NCI-H2196 (cell line): ENCODE measurements at regions not wholly inside any gene's neighbourhood (a gene's known extent, or its start where the extent isn't known, plus 50 kb on each side); places are given as distances from the start of the nearest gene placed in this dataset.
"Not testable (repeated sequence)": the region's sequence is repeated elsewhere in the genome, so short reads cannot be mapped to it uniquely, and the experiment has no call there.

Experiments
- DNase-seq: peaks from one replicate; lab custom pipeline; 2025; ENCODE audit not compliant: unreplicated experiment; lab: John Stamatoyannopoulos, UW

DNA sequence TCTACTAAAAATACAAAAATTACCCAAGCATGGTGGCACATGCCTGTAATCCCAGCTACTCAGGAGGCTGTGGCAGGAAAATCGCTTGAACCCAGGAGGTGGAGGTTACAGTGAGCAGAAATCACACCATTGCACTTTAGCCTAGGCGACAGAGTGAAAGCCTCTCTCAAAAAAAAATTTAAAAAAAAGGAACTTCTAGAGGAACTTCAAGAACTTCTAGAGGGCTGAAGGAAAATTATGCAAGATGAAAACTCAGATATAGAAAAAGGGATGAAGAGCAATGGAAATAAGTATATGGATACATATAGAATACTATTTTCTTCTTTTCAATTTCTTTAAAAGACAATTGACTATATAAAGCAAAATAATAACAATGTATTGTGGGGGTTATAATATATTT is 51.2 kb upstream of the PRR5 start:
- no peak for DNase-seq

DNA sequence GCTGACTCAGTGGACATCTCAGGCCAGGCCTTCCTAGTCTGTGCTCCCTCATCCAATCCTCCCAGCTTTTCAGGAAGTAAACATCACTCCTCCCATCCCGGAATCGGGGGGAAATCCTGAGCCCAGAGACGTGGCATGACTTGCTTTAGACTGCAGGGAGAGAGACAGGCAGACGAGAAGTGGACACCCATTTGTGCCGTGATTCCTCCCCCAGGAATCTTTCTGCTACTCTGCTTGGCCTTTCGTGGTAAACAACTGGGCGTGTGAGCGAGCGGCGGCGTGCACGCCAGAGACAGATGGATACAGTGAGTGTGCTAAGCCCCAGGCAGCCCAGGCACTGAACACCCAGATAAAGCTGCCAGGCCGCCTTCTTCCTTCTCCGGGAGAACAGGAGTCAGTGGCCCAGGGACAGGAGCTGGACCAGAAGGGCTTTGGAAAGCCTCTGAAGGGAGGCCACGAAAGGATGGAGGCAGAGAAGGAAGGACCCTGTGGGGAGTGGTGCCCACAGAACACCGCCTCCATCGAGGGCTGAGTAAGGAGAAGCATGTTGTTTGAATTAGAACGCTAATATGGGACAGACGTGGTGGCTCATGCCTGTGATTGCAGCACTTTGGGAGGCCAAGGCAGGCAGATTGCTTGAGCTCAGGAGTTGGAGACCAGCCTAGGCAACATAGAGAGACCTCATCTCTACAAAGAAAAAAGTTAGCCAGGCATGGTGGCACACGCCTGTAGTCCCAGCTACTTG is 53.0 kb upstream of the PRR5 start:
- DNase-seq = no peak

GRCh38 chr22:44648085-44648820 is 53.8 kb upstream of the PRR5 start:
- no peak for DNase-seq

GRCh38 chr22:44647141-44647540 is 54.9 kb upstream of the PRR5 start:
- DNase-seq = no peak

GRCh38 chr22:44646668-44647067 is 55.3 kb upstream of the PRR5 start:
- no peak for DNase-seq

DNA sequence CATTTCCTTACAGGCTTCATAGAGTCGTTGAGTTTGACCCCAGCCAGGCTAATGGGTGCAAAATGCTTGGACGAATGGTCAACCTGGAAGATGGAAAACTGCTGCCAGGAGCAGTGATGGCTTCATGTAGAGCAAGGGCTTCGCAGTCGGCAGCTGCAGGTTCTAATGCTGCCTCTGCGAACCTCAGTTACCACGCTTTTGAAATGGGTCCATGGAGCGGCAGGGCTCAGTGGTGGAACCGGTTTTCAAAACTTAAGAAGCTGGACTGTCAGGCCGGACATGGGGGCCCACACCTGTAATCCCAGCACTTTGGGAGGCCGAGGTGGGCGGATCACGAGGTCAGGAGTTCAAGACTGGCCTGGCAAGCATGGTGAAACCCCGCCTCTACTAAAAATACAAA is 55.9 kb upstream of the PRR5 start:
- no peak for DNase-seq

DNA sequence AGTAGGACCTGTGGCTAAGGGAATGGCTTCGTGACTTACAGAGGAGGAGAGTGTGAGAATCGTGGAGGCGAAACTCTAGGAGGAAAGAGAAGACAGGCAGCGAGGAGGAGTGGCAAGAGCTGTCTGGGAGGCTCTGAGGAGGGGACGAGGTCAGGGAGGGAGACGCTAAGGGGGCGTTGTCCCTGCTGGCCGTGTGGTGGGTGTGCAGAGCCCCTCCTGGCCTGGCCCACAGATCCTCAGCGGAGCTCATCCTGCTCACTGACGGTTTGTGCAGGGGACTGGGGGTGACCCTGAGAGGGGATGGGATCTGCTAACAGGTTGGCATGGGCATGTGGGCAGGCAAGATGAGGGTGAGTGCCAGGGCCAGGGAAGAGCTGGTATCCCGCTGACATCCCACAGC is 56.5 kb upstream of the PRR5 start:
- no peak for DNase-seq

- DNase-seq = peak; percentile 67
Measured at GRCh38 chr22:44645083-44645482, 56.9 kb upstream of the PRR5 start.

DNA sequence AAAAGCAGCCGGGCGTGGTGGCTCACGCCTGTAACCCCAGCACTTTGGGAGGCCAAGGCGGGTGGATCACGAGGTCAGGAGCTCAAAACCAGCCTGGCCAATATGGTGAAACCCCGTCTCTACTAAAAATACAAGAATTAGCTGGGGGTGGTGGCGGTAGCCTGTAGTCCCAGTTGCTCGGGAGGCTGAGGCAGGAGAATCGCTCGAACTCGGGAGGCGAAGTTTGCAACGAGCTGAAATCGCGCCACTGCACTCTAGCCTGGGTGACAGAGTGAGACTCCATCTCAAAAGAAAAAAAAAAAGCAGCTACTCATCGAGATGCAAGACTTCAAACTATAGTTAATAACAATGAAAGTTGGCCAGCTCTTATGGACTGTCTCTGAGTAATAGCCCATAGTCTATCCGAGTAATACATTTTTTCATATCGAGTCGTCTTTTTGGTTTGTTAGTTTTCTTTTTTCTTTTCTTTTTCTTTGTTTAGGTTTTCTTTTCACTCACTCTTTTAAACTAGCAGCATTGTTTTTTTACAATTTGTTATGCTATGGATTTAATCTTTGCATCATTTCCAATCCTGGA is 58.4 kb upstream of the PRR5 start:
- not testable (repeated sequence) for DNase-seq

DNA sequence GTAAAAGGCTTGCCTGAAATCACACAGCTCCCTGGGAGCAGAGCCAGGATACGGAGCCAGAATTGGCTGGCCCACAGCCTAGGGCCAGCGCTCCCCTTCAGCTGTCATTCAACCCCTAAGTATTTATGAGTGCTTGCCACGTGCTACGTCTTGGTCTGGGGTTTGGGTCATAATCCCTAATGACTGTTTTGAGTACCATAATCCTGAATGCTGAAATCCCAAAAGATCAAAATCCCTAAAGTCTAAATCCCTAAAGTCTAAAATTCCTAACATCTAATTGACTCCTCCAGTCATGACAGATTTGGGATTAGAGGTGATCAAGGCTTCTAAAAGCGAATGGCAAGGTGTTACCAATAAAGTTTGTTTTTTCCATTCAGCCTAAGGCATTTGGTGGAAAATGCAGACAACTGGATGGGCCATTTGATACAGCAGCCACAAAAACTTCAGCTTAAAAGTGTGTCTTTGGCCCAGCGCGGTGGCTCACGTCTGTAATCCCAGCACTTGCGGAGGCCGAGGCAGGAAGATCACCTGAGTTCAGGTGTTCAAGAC is 59.8 kb upstream of the PRR5 start:
- DNase-seq = no peak

DNA sequence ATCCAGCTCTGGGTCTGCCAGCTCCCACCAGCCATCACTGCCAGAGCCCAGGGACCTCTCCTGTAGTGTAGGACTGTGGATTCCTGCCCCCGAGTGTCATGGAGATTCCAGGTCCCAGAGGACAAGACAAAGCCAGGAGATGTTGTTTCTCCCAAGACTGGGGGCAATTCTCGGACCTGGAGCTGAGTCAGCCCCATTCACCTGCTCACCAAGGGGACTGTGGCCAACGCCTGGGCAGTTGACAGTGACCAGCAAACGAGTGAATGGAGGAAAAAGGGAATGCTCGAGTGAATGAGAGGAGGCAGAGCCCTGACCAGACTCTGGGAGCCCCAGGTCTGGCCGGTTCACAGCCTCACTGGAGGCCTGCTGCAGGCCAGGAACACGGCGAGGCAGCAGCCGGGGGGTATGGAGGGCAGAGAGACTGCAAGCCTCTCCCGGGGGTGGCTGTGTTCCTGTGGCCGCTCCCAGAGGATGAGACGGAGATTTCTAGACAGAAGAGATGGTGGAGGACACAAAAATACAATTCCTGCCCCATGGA is 61.3 kb upstream of the PRR5 start:
- DNase-seq = no peak

DNA sequence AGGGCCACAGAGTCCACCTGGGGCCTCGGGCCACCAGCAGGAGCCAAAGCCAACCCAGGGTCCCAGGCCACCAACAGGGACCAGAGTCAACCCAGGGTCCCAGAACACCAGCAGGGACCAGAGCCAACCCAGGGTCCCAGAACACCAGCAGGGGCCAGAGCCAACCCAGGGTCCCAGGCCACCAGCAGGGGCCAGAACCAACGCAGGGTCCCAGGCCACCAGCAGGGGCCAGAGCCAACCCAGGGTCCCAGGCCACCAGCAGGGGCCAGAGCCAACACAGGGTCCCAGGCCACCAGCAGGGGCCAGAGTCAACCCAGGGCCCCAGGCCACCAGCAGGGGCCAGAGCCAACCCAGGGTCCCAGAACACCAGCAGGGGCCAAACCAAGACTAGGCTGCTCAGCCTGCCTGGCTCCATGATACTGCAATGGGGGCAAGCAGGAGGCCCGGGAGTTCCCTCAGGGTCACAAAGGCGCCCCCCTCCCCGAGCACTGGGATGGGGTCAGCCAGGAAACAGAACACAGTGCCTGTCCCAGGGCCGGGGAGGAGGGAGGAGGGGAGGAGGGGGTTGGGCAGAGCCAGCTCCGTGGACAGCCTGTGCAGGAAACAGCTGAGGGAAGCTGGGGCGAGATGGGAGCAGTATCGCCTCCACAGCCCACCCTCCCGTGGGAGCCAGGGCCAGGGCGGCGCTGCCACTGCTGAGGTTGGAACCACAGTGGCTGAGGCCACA is 62.0 kb upstream of the PRR5 start:
- DNase-seq = no peak

- DNase-seq = no peak
Measured at GRCh38 chr22:44638971-44639760, 62.8 kb upstream of the PRR5 start.

- DNase-seq = not testable (repeated sequence)
Measured at GRCh38 chr22:44636502-44637206, 65.3 kb upstream of the PRR5 start.

DNA sequence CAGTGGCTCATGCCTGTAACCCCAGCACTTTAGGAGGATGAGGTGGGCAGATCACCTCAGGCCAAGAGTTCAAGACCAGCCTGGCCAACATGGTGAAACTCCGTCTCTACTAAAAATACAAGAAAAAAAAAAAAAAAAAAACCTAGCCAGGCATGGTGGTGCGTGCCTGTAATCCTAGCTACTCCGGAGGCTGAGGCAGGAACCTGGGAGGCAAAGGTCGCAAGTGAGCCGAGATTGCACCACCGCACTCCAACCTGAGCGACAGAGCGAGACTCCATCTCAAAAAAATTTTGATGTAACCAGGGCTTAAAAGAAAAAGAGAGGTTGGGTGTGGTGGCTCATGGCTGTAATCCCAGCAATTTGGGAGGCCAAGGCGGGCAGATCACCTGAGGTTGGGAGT is 66.4 kb upstream of the PRR5 start:
- DNase-seq = not testable (repeated sequence)

- no peak for DNase-seq
Measured at GRCh38 chr22:44634426-44635321, 67.3 kb upstream of the PRR5 start.

GRCh38 chr22:44633647-44634046 is 68.4 kb upstream of the PRR5 start:
- DNase-seq = no peak

GRCh38 chr22:44632541-44633396 is 69.2 kb upstream of the PRR5 start:
- no peak for DNase-seq
